Lower lobe of right lung (tissue), 2 donors: ENCODE measurements at regions not wholly inside any gene's neighbourhood (a gene's known extent, or its start where the extent isn't known, plus 50 kb on each side); places are given as distances from the start of the nearest gene placed in this dataset.
A peak's percentile ranks its signal among the peaks of the same experiment; 100 is the strongest.

ENCODE experiments used
- ATAC-seq, 2 donors: fragments of 200-7000 bp; cut with Tn5 transposase; one replicate each; pipeline ENCODE4 v1.9.1; 2020 to 2022; ENCODE audit warnings: mild to moderate bottlenecking in 2 of 2, moderate library complexity in 2 of 2
- DNase-seq: peaks from one replicate; pipeline ENCODE4 v3.0.0-alpha.2; 2020
- H3K27ac ChIP-seq: fragments of 200-600 bp; one replicate; pipeline ENCODE4 v1.8.0; 2022
- H3K27me3 ChIP-seq: fragments of 200-600 bp; one replicate; pipeline ENCODE4 v1.8.0; 2022; ENCODE audit warnings: low read depth
- H3K36me3 ChIP-seq: fragments of 200-600 bp; one replicate; pipeline ENCODE4 v1.8.0; 2022; ENCODE audit warnings: mild to moderate bottlenecking
- H3K4me1 ChIP-seq: fragments of 200-600 bp; one replicate; pipeline ENCODE4 v1.8.0; 2022
- H3K4me3 ChIP-seq: fragments of 200-600 bp; one replicate; pipeline ENCODE4 v1.8.0; 2022; ENCODE audit warnings: mild to moderate bottlenecking
- H3K9me3 ChIP-seq: fragments of 200-600 bp; one replicate; pipeline ENCODE4 v1.8.0; 2022
- CTCF ChIP-seq: fragments of 200-600 bp; IDR thresholded peaks from one replicate; pipeline ENCODE4 v1.8.0; 2022; ENCODE audit warnings: antibody characterized with exemption, mild to moderate bottlenecking
- intact Hi-C: fragments of 100-400 bp; cut with DNase I; formaldehyde crosslinking; loops from one replicate; pipeline ENCODE4 v1.11.0; 2022
- donor health status: DM: no; HTN: yes; CAD: no; lungs with severe emphysema.

- TF ChIP-seq CTCF: no peak
- ATAC-seq (no peak), DNase-seq (no peak)
- no peak overlapping the region for H3K4me3 ChIP-seq
- H3K9me3 ChIP-seq: no peaks in the 10 kb centered on the region
- H3K27me3 ChIP-seq: no peaks in the 10 kb centered on the region
- intact Hi-C loops: no loop called here
- no peaks in the 10 kb centered on the region for H3K36me3 ChIP-seq
- no peak overlapping the region for H3K27ac ChIP-seq
- H3K4me1 ChIP-seq: no peaks in the 10 kb centered on the region
Observed at GRCh38 chr5:4627929-4628328, 512.2 kb upstream of the ADAMTS16 start.

DNA sequence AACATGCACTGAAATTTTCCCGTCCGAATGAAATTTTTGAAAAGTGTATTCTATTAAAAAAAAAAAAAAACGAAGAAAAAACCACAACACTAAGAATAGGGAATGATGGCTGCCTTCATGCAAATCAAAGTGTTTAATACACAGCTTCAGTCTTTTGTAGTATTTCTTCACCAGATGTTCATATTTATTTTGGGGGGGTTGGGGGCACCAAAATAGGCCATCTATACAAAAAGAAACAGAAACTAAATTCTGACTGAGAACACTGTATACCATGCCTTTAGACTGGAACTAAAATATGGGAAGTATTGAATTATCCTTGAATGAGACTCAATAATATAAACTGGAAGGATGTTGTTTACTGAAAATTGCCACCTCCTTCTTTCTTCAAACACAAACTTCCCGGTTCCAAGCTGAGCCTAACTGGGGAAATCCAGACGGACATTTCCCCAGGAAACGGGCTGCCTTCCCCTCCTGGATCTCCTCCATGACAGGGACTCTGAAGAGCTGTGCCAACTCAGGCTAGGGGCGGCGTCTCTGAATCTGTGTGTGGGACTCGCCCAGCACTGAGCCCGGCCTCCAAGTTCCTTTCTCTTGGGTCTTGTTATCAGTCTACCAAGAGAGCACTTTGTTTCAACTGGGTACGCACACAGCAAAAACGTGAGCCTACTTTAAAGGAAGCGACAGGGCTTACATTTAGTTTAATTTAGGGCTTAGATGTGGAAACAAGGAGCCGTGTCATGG is 511.3 kb upstream of the ADAMTS16 start:
- ATAC-seq (no peak), DNase-seq (no peak)
- intact Hi-C loops: no loop called here
- H3K4me3 ChIP-seq: no peak overlapping the region
- no peaks in the 10 kb centered on the region for H3K27me3 ChIP-seq
- no peak for TF ChIP-seq CTCF
- no peaks in the 10 kb centered on the region for H3K36me3 ChIP-seq
- H3K27ac ChIP-seq: no peak overlapping the region
- H3K9me3 ChIP-seq: no peaks in the 10 kb centered on the region
- H3K4me1 ChIP-seq: no peaks in the 10 kb centered on the region

DNA sequence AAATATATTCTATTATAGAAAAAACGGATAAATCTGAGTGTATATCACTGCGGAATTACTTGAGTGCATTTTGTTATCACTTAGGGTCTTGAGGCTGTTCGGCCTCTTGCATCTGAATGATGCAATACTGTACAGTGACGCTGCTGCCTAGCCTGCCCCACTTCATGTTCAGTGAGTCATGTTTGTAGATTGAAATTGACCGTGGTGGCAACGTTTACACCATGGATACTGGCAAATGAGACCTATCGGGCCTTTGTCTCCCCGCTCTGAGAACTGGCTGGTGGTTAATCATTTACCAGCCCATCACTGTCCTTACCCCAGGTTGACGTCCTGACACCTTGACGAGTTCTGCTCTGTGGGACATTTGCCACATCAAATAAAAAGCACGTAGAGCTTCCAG is 510.1 kb upstream of the ADAMTS16 start:
- intact Hi-C loops: no loop called here
- no peak for TF ChIP-seq CTCF
- H3K9me3 ChIP-seq: no peaks in the 10 kb centered on the region
- no peaks in the 10 kb centered on the region for H3K36me3 ChIP-seq
- no peaks in the 10 kb centered on the region for H3K4me1 ChIP-seq
- no peak overlapping the region for H3K27ac ChIP-seq
- ATAC-seq (peak; percentile 53), DNase-seq (no peak)
- no peaks in the 10 kb centered on the region for H3K27me3 ChIP-seq
- H3K4me3 ChIP-seq: no peak overlapping the region

GRCh38 chr5:4634342-4634741 is 505.8 kb upstream of the ADAMTS16 start:
- H3K36me3 ChIP-seq: no peaks in the 10 kb centered on the region
- ATAC-seq: no peak
- no peak for TF ChIP-seq CTCF
- no peaks in the 10 kb centered on the region for H3K9me3 ChIP-seq
- no peak overlapping the region for H3K4me3 ChIP-seq
- DNase-seq: no peak
- no peaks in the 10 kb centered on the region for H3K4me1 ChIP-seq
- H3K27me3 ChIP-seq: no peaks in the 10 kb centered on the region
- no peak overlapping the region for H3K27ac ChIP-seq
- intact Hi-C loops: no loop called here

GRCh38 chr5:4636378-4636777 is 503.8 kb upstream of the ADAMTS16 start:
- Histone ChIP-seq H3K27ac (no peak overlapping the region), H3K36me3 (no peaks in the 10 kb centered on the region), H3K27me3 (no peaks in the 10 kb centered on the region), H3K4me1 (no peaks in the 10 kb centered on the region), H3K9me3 (no peaks in the 10 kb centered on the region), H3K4me3 (no peak overlapping the region)
- TF ChIP-seq CTCF: no peak
- no peak for ATAC-seq
- intact Hi-C loops: no loop called here
- DNase-seq: no peak
